GM12874 (cell line): ENCODE measurements at regions not wholly inside any gene's neighbourhood (a gene's known extent, or its start where the extent isn't known, plus 50 kb on each side); places are given as distances from the start of the nearest gene placed in this dataset.

Source experiments
- CTCF ChIP-seq: IDR thresholded peaks from 2 replicates; pipeline ENCODE4 v1.5.1; 2011; ENCODE audit warnings: low read depth, mild to moderate bottlenecking, control low read depth, low read length, moderate library complexity; ENCODE audit not compliant: insufficient read depth

DNA sequence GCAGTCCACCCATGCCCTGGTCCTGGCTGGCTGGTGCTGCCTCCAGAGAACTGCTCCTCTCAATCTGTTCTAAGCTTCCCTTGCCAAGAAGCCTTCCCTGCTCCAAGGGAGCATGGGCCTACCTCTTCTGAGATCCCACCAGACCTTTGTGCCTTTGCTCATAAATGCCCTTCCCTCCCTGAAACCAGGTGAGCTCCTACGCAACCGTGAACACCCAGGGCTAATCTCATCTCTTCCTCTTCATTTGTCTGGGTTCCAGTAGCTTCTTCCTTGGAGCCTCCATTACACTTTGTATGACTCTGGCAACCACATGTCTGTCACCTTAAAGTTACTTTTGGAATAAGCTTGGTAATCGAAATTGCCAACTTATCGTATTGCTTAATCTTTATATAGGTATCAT lies 270.6 kb downstream of the PBX3 start:
- no peak for TF ChIP-seq CTCF

- no peak for TF ChIP-seq CTCF
Measured at GRCh38 chr9:126020836-126021235, 273.7 kb downstream of the PBX3 start.

DNA sequence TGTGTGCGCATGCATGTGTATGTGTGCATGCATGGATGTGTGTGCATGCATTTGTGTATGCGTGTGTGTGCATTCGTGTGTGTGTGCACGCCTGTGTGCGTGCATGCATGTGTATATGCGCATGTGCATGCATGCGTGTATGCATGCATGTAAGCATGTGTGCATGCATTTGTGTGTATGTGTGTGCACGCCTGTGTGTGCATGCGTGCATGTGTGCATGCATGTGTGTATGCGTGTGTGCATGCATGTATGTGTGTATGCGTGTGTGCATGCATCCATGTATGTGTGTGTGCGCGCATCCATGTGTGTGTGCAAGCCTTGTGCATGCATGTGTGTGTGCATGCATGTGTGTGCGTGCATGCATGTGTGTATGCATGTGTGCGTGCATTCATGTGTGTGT lies 276.8 kb downstream of the PBX3 start:
- TF ChIP-seq CTCF = no peak

DNA sequence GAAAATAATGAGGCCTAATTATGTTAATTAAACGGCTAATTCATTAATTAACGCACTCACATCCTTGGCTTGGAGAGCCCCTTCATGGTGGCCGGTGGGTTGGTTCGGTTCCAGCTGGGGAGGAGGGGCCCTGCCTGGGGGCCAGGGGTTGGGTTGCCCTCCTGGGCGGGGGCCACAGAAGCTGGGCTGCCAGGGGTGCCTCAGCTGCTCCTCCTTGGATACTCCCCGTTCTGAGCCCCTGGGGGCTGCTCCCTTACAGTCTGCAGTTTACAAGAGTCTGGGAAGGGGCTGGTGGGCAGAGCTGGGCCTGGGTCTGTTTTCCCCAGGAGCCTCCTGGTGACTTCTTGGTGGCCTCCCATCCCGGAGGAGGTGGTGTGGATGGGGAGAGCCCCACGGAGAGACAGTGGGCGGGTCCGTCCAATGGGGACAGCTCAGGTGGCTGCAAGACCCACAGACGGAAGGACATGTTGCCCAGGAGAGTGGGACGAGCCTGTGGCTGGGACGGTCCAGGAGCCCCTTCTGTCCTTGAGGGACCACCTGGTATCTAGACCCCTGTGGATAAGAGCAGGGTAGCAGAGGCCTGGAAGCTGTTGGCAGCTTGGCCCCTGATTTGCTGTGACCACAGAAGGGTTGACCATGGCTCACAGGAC lies 277.5 kb downstream of the PBX3 start:
- TF ChIP-seq CTCF = no peak

- TF ChIP-seq CTCF = no peak
Measured at GRCh38 chr9:126025991-126026390, 278.8 kb downstream of the PBX3 start.

- TF ChIP-seq CTCF = no peak
Measured at GRCh38 chr9:126027566-126027965, 280.4 kb downstream of the PBX3 start.

DNA sequence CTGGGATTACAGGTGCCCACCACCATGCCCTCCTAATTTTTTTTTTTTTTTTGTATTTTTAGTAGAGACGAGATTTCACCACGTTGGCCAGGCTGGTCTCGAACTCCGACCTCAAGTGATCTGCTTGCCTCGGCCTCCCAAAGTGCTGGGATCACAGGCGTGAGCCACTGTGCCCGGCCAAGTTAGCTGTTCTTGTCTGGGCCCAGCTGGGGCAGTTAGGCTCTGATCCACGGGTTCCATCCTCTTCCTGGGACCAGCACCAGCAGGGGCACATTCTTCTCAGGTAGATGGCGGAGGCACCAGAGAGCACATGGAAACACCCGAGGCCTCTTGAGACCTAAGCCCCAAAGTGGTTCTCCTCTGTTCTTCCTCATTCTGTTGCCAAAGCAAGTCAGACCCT lies 281.6 kb downstream of the PBX3 start:
- TF ChIP-seq CTCF = no peak
